IPS-20b (cell line): ENCODE measurements at regions not wholly inside any gene's neighbourhood (a gene's known extent, or its start where the extent isn't known, plus 50 kb on each side); places are given as distances from the start of the nearest gene placed in this dataset.

ENCODE experiments used
- H3K27ac ChIP-seq: one replicate; pipeline ENCODE4 v1.5.1; 2013; ENCODE audit warnings: low read length
- H3K27me3 ChIP-seq: 2 replicates; pipeline ENCODE4 v1.6.1; 2013; ENCODE audit warnings: mild to moderate bottlenecking, low read length, inconsistent platforms; ENCODE audit not compliant: insufficient read depth
- H3K36me3 ChIP-seq: 2 replicates; pipeline ENCODE4 v1.6.1; 2013; ENCODE audit warnings: low read depth, mild to moderate bottlenecking, inconsistent platforms, low read length, moderate library complexity; ENCODE audit not compliant: insufficient read depth
- H3K4me1 ChIP-seq: 2 replicates; pipeline ENCODE4 v1.6.1; 2013; ENCODE audit warnings: mild to moderate bottlenecking, control low read depth, inconsistent platforms, low read length, moderate library complexity; ENCODE audit not compliant: insufficient read depth
- H3K4me3 ChIP-seq: 2 replicates; pipeline ENCODE4 v1.5.1; 2013; ENCODE audit warnings: mild to moderate bottlenecking, low read length, inconsistent platforms
- H3K9ac ChIP-seq: 2 replicates; pipeline ENCODE4 v1.6.1; 2013; ENCODE audit warnings: low read depth, mild to moderate bottlenecking, inconsistent platforms, low read length, moderate library complexity
- H3K9me3 ChIP-seq: 2 replicates; pipeline ENCODE4 v1.6.1; 2013; ENCODE audit warnings: mild to moderate bottlenecking, low read depth, low read length, inconsistent platforms; ENCODE audit not compliant: insufficient read depth

- Histone ChIP-seq H3K27ac (no peak overlapping the region), H3K27me3 (no peaks in the 10 kb centered on the region; the same call in 1 of the 2 replicates), H3K4me3 (no peak overlapping the region), H3K9me3 (peaks cover 25% of the 10 kb centered on the region), H3K9ac (no peak overlapping the region), H3K36me3 (no peaks in the 10 kb centered on the region), H3K4me1 (no peaks in the 10 kb centered on the region)
These were observed 125.5 kb downstream of the TFCP2L1 start for GRCh38 chr2:121159291-121160071.

- no peak overlapping the region for H3K4me3 ChIP-seq
- H3K9ac ChIP-seq = no peak overlapping the region
- no peak overlapping the region for H3K27ac ChIP-seq
- H3K4me1 ChIP-seq = no peaks in the 10 kb centered on the region
- peaks cover 25% of the 10 kb centered on the region for H3K9me3 ChIP-seq
- no peaks in the 10 kb centered on the region for H3K27me3 ChIP-seq
- no peaks in the 10 kb centered on the region for H3K36me3 ChIP-seq
These were observed 124.6 kb downstream of the TFCP2L1 start for GRCh38 chr2:121160366-121160765.

DNA sequence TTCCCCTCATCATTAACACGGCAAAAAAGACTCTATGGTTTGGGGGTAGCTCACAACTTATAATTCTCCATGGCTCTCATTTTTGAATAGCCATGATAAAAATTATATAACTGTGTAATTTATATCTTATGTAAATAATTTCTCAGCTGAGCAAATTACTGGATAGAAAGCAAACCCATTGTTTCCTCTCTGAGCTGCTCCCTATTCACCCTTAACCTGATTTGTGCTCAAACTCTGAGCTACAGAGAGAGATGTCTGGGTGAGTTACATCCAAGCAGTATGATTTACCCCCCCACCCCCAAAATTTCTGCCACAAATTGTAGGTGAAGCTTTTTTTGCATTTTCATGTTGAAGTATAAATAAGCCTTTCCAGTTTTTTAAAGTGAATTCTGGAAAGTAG lies 123.7 kb downstream of the TFCP2L1 start:
- no peaks in the 10 kb centered on the region for H3K36me3 ChIP-seq
- H3K9me3 ChIP-seq = peaks cover 23% of the 10 kb centered on the region
- no peak overlapping the region for H3K27ac ChIP-seq
- H3K27me3 ChIP-seq = no peaks in the 10 kb centered on the region
- H3K9ac ChIP-seq = no peak overlapping the region
- H3K4me3 ChIP-seq = no peak overlapping the region
- H3K4me1 ChIP-seq = no peaks in the 10 kb centered on the region

DNA sequence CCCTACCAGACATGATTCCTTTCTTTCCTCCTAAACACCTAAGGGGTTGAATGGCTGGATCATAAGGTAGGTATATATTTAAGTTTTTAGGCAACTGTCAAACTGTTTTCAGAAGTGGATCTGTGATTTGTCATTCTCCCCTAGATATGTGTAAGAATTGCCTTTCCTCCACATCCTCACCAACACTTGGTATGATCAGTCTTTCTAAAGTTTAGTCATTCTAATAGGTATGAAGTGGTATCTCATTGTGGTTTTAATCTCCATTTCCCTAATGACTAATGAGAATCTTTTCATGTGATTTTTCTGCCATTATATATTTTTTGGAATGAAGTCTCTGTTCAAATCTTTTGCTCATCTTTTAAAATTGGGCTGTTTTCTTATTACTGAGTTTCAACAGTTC lies 122.1 kb downstream of the TFCP2L1 start:
- Histone ChIP-seq H3K9me3 (peaks cover 10% of the 10 kb centered on the region; the same call in 1 of the 2 replicates), H3K4me3 (no peak overlapping the region), H3K9ac (no peak overlapping the region), H3K4me1 (no peaks in the 10 kb centered on the region), H3K27me3 (no peaks in the 10 kb centered on the region), H3K36me3 (no peaks in the 10 kb centered on the region), H3K27ac (no peak overlapping the region)

GRCh38 chr2:121164042-121164441 lies 121.0 kb downstream of the TFCP2L1 start:
- H3K27me3 ChIP-seq = no peaks in the 10 kb centered on the region
- H3K4me1 ChIP-seq = no peaks in the 10 kb centered on the region
- H3K4me3 ChIP-seq = no peak overlapping the region
- H3K9me3 ChIP-seq = peaks cover 6% of the 10 kb centered on the region; the same call in 1 of the 2 replicates
- no peak overlapping the region for H3K27ac ChIP-seq
- no peaks in the 10 kb centered on the region for H3K36me3 ChIP-seq
- no peak overlapping the region for H3K9ac ChIP-seq

DNA sequence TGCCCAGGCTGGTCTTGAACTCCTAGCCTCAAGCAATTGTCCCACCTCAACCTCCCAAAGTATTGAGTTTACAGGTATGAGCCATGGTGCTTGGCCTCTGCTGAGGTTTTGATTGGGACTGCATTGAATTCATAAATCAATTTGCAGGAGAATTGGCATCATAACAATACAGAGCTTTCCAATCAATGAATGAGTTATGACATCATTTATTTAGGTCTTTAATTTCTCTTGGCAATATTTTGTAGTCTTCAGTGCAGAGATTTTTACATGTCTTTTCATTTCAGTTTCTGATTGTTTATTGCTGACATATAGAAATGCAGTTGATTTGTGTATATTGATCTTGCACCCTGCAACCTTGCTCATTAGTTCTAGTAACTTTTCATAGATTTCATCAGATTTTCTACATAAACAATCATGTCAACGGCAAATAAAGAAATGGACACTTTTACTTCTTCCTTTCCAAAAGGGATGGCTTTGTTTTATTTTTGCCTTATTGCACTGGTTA lies 119.9 kb downstream of the TFCP2L1 start:
- Histone ChIP-seq H3K9me3 (peaks cover 6% of the 10 kb centered on the region; the same call in 1 of the 2 replicates), H3K27ac (no peak overlapping the region), H3K36me3 (no peaks in the 10 kb centered on the region), H3K4me1 (no peaks in the 10 kb centered on the region), H3K27me3 (no peaks in the 10 kb centered on the region), H3K9ac (no peak overlapping the region), H3K4me3 (no peak overlapping the region)
